HG03469 (cell line): ENCODE measurements at regions not wholly inside any gene's neighbourhood (a gene's known extent, or its start where the extent isn't known, plus 50 kb on each side); places are given as distances from the start of the nearest gene placed in this dataset.
"Not testable (repeated sequence)": the region's sequence is repeated elsewhere in the genome, so short reads cannot be mapped to it uniquely, and the experiment has no call there.

Experiments
- ATAC-seq: cut with Tn5 transposase; IDR thresholded peaks from one replicate; pipeline ENCODE4 v1.9.1; 2021; ENCODE audit warnings: mild to moderate bottlenecking, moderate library complexity, moderate number of reproducible peaks; ENCODE audit not compliant: unreplicated experiment

DNA sequence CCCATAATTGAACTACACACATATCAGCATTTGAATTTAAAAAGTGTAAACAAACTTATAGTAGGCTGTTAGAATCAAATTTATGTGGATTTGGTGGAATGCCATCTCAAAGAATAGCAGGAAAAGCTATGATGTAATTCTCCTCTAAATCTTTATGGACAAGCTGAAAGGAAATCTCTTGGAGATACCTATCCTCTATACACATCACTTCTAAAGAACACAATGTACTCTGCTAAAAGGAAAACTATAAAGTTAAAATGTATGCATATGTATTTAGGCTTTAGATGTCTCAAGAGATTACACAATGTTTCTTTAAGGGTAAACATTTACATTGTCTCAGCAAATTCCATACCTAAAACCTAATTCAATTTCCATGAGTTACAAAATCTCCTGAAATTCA, 323.3 kb downstream of the CRPPA start:
- no peak for ATAC-seq

DNA sequence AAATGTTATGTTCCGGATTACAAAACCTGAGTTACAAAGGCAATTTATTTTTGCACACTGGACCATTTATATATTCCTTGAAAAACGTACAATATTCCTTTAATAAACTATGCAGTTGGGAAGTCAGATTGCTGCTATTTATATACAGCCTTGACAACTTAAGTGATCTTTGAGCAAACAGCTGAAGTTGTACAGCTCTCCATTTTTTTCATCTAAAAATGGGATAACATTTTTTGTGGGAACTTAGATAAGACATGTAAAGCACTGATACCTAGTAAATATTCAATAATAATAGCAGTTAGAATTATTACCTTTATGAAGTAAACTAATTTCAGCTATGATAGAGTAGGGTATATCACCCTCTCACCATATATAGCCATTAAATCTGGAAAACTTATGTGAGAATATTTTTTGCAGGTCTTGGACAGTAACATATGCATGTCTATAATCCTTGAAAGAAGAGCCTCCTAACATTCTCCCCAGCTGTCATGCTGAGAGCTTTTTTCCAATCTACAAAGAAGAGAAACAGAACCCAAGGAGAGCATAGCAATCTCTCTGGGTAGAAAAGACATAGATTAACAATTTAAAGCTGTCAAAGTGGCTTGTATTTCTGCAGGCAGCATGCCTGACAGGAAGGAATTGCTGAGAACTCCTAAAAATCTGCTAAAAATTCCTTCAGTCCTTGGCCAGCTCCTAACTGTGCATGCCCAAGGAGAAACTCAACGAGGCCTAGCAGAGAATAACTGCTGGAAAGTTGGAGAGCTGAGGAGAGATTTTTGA, 326.0 kb downstream of the CRPPA start:
- no peak for ATAC-seq

GRCh38 chr7:16094651-16095050, 326.7 kb downstream of the CRPPA start:
- ATAC-seq, result no peak

GRCh38 chr7:16092711-16093110, 328.6 kb downstream of the CRPPA start:
- ATAC-seq, result no peak

DNA sequence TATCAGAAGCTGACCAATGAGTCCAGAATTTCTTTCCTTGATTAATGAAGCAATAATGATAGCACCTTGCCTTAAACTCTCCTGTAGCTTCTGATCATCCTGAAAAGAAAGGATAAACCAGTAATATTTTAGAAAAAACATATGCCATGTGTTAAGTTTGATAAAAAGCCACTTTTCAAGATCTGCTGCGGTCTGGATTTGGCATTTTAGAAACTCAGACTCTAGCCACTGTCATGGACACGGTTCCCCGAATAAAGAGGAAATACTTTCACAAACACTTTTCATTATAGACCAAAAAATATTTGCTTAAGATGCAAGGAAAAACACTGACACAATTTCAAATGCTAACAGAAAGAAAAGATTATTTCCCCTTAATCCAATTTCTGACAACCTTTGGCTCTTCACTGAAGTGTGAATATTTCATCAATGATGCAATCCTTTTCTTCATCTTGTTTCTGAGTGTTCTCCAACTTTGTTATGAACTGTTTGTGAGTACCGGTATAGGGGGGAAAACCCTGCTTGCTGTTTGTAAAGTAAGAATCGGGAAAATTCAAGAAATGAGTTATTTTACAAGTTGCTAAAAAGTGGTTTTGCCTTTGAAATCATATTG, 329.5 kb downstream of the CRPPA start:
- no peak for ATAC-seq

GRCh38 chr7:16089801-16090200, 331.5 kb downstream of the CRPPA start:
- ATAC-seq, result no peak

DNA sequence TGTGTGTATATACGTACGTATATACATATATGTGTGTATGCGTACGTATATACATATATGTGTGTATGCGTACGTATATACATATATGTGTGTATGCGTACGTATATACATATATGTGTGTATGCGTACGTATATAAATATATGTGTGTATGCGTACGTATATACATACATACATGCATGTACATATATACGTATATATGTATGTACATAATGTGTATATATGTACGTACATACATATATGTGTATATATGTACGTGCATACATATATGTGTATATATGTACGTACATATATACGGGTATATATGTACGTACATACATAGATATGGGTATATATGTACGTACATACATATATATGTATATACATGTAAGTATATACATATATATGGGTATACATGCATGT, 332.1 kb downstream of the CRPPA start:
- no peak for ATAC-seq

GRCh38 chr7:16086743-16087142, 334.6 kb downstream of the CRPPA start:
- ATAC-seq, result no peak

DNA sequence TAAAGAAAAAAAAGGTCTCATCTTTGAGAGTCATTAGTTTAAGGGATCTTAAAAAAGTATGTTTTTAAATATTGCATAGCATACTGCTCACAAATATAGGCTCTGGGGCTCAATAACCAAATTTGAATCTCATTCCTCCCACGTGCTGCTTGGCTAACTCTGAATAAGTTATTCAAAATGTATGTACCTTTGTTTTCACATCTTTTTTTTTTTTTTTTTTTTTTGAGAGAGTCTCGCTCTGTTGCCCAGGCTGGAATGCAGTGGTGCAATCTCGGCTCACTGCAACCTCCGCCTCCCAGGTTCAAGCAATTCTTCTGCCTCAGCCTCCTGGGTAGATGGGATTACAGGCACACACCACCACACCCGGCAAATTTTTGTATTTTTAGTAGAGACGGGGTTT, 335.6 kb downstream of the CRPPA start:
- ATAC-seq, result not testable (repeated sequence)

GRCh38 chr7:16084875-16085274, 336.5 kb downstream of the CRPPA start:
- no peak for ATAC-seq

- ATAC-seq, result no peak
Measured at GRCh38 chr7:16084370-16084769, 337.0 kb downstream of the CRPPA start.

DNA sequence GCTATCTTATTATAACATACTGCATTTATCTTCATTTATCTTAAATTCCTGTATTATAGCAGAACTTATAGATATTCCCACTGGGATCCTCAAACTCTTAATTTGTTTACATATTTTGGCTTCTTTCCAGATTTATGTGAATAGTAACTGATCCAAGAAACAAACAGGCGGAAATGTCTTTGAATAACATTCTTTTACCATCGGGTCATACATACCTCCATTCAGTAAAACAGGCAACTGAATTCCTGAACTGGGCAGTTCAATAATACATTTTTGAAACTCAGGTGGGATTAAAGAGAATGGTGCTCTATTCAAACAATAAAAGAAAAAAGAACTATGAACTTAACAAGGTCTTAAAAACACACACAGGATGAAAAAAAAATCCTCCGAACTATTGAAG, 337.4 kb downstream of the CRPPA start:
- ATAC-seq, result no peak

DNA sequence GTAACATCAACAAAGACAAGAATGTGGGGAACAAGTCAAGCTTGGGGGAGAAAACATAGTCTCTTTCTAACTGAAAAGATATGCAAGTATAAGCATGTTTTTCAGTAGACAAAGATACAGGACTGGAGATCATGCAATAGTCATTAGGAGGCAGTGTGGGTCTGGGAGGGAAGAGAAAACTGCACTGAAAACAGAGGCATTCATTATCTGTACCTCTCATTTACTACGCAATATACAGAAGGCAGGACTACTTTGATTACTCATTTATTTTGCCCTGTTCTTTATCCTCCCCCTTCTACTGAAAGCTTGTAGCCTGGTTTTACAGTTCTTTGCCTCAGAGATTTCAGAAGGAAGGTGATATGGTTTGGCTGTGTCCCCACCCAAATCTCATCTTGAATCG, 341.2 kb downstream of the CRPPA start:
- no peak for ATAC-seq

DNA sequence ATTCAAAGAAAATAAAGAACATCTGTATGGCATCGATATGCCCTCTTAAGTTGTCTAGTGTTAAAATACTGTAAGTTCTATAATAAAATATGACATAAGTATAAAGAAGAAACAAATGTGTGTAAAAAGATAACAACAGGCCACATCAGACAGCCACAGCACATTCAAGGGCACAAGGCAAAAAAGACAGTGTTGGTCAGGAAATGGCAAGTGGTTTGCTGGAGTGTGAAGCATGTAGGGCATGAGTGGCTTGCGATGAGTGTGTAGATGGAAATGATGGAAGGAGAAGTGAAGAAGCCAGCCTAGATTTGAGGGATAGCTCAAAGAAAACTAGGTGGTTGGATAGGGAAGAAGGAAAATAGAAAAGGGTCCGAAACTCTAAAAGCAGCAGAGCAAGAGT, 341.6 kb downstream of the CRPPA start:
- no peak for ATAC-seq

DNA sequence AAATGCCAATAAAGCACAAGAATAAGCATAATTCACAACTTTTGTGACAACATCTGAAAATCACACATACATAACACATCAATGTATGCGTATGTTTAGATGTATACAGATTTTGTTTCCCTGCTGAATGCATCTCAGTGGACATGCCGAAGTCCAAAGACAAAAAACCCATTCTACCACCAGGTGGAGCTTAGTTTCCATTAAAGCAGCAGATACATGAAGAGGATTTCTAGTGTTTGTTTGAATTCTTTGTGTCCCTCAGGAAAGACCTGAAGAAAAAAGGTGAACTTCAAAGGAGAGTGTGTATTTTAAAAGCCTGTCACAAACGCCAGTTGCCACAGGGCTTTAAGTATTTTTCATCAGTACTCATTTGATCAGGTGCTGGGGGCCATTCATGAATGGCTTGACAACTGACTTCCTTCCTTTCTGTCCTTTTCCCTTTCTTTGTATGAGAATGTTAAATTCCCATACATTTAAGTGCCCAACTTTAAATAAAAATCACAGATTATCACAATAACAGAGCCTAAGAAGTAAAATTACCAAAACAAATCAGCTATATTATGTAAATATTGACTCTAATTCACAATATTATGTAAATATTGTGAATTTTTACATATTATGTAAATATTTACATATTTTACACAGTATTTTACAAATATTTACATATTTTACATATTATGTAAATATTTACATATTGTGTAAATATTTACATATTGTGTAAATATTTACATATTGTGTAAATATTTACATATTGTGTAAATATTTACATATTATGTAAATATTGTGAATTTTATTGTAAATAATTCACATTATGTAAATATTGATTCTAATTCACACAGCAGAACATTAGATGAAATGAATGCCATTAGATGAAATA, 343.0 kb downstream of the CRPPA start:
- ATAC-seq, result peak; percentile 79

GRCh38 chr7:16071246-16071857, 350.0 kb downstream of the CRPPA start:
- ATAC-seq, result no peak

GRCh38 chr7:16070806-16071205, 350.5 kb downstream of the CRPPA start:
- no peak for ATAC-seq

DNA sequence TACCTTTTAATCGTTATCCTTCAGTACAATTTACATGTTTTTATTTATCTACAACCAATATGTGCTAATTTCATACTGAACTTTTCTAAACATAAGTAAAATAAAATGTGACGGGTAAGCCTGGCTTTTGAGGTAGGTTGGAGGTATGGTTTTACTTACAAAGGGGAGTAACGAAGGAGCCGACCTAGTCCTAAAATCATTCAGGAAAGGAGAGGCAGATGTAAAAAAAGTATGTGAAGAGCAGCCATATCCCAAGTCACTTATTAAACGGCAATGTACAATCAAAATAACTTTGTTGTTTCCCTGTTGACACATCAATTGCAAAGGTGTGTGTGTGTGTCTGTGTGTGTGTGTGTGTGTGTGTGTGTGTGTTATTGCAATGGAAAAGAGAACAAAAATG, 351.3 kb downstream of the CRPPA start:
- no peak for ATAC-seq

DNA sequence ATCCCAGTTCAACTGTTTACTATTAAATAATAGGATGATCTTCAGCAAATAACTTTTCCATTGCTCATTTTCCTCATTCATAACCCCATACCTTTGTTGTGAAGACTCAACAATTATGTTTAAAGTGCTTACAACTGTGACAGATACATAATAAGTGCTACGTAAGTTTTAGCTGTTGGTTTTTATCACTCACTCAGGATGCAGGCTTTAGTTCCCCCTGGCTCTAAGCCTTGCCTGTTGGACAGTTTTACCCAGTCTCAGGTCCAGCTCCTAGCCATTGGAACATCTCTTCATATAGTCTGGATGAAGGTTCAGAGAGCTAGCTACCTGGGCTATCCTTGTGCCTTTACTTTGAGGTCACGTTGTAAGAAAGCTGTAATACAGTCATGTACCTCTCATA, 353.2 kb downstream of the CRPPA start:
- no peak for ATAC-seq

DNA sequence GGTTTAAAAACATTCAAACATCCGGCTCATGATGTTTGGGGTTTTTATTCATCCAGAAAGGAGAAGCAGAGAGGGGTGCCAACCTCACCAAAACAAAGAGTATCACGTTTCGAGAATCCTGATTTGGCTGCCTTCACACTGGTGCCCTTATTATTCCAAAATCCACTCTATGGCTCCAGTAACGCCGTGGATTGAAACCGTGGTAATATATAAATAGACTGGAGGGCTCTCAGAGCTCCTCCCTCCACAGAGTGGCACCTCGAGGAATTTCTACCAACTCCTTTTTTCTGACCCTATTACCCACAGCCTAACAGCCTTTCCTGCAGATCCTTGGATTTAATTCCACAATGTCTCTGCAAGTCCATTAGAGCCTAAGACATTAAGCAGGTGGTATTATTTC, 353.6 kb downstream of the CRPPA start:
- no peak for ATAC-seq

DNA sequence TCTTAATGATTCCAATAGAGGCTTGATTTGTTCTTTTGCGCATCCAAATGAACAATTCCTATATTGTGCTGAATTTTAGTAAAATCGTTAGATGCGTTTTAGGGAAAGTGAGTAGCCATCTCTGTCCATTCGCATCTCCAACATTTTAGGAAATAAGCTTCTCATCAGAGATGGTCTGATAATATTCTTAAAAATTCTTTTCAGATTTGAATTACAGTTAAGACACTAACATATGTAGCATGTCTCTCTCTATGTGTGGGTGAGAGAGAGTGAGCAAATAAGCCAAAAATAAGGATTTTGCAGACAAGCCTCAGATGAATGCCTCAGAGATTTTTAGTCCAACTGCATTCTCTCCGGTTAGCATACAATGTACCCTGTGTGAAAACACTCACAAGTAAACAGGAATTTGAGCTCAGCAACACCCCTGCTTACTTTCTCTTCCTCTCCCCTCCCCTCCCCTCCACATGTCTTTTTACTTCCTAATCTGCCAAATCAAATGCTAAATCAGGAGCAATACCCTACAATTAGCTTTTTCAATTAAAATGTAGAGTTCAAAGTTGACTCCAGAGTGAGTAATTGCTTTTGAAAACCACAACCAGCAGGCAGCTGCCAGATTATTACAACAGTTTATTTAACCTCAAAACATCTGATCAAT, 354.4 kb downstream of the CRPPA start:
- ATAC-seq, result no peak
